ENCODE measurements at regions not wholly inside any gene's neighbourhood (a gene's known extent, or its start where the extent isn't known, plus 50 kb on each side); places are given as distances from the start of the nearest gene placed in this dataset.

GRCh38 chrX:149205937-149206336 lies 299.2 kb downstream of the IDS start:
- TF ChIP-seq CTCF (IDR thresholded peaks at IDR 0.05) (no peak), POLR2A (IDR thresholded peaks at IDR 0.05) (no peak), POLR2AphosphoS5 (IDR thresholded peaks at IDR 0.05; ENCODE audit: insufficient read depth in 1 of 2, low read depth in 1 of 2) (no peak)

Data from vagina (tissue), 2 donors.